H1 (cell line): ENCODE measurements at regions not wholly inside any gene's neighbourhood (a gene's known extent, or its start where the extent isn't known, plus 50 kb on each side); places are given as distances from the start of the nearest gene placed in this dataset.

Experiments used
- JUND ChIP-seq: IDR thresholded peaks from 2 replicates; pipeline ENCODE4 v1.6.1; 2011; ENCODE audit warnings: mild to moderate bottlenecking, improper control_type of control experiment, low read length
- MAFK ChIP-seq: IDR thresholded peaks from 2 replicates; pipeline ENCODE4 v1.6.1; 2012; ENCODE audit warnings: low read depth, mild to moderate bottlenecking, improper control_type of control experiment, low read length
- SP4 ChIP-seq: IDR thresholded peaks from 2 replicates; pipeline ENCODE4 v1.6.1; 2012; ENCODE audit warnings: low read length, inconsistent platforms
- TEAD4 ChIP-seq: IDR thresholded peaks from 2 replicates; pipeline ENCODE4 v1.6.1; 2012; ENCODE audit warnings: low read depth, low read length, inconsistent platforms, mixed read lengths

GRCh38 chr2:128548461-128548891 is 229.8 kb upstream of the HS6ST1 start (continued):
- no peak for TF ChIP-seq JUND
- TF ChIP-seq MAFK: no peak
- TF ChIP-seq SP4: no peak
- no peak for TF ChIP-seq TEAD4
- TF ChIP-seq, all 59 proteins: peak for 0
